ENCODE measurements at regions not wholly inside any gene's neighbourhood (a gene's known extent, or its start where the extent isn't known, plus 50 kb on each side); places are given as distances from the start of the nearest gene placed in this dataset.

GRCh38 chr6:112881828-112882780 lies 535.0 kb downstream of the RFPL4B start:
- TF ChIP-seq JUNB (IDR thresholded peaks at IDR 0.05; ENCODE audit: unreplicated experiment) (no peak), CTCF (conservative IDR thresholded peaks at IDR 0.05; ENCODE audit: low read depth in 2 of 2) (no peak), POLR2AphosphoS5 (IDR thresholded peaks at IDR 0.05; ENCODE audit: low read depth) (no peak)
